DOHH2 (cell line): ENCODE measurements at regions not wholly inside any gene's neighbourhood (a gene's known extent, or its start where the extent isn't known, plus 50 kb on each side); places are given as distances from the start of the nearest gene placed in this dataset.

Experiments used
- H3F3A ChIP-seq: fragments of 200-600 bp; sonication (generic), shearing (Covaris generic); 2 replicates; pipeline ENCODE4 v1.6.0; 2016; ENCODE audit warnings: antibody characterized with exemption, mild to moderate bottlenecking; ENCODE audit not compliant: control insufficient read depth, insufficient read depth
- H3K27ac ChIP-seq: fragments of 200-600 bp; sonication (generic); 2 replicates; pipeline ENCODE4 v1.5.1; 2014; ENCODE audit warnings: low read depth, mild to moderate bottlenecking, low read length, moderate library complexity
- H3K27me3 ChIP-seq: fragments of 200-600 bp; sonication (generic); 2 replicates; pipeline ENCODE4 v1.6.1; 2014; ENCODE audit warnings: mild to moderate bottlenecking, low read length, mixed read lengths; ENCODE audit not compliant: control insufficient read depth
- H3K36me3 ChIP-seq: fragments of 200-600 bp; sonication (generic); 2 replicates; pipeline ENCODE4 v1.6.1; 2014; ENCODE audit warnings: mild to moderate bottlenecking, low read length, moderate library complexity, mixed read lengths; ENCODE audit not compliant: control insufficient read depth
- H3K4me1 ChIP-seq: fragments of 200-600 bp; sonication (generic); 2 replicates; pipeline ENCODE4 v1.6.1; 2014; ENCODE audit warnings: mild to moderate bottlenecking, low read length, mixed read lengths; ENCODE audit not compliant: control insufficient read depth
- H3K4me2 ChIP-seq: fragments of 200-600 bp; sonication (generic); 2 replicates; pipeline ENCODE4 v1.6.0; 2014; ENCODE audit warnings: mild to moderate bottlenecking, low read length, moderate library complexity
- H3K4me3 ChIP-seq: fragments of 200-600 bp; sonication (generic); 2 replicates; pipeline ENCODE4 v1.5.1; 2014; ENCODE audit warnings: mild to moderate bottlenecking, low read length, mixed read lengths
- H3K79me2 ChIP-seq: fragments of 200-600 bp; sonication (generic); 2 replicates; pipeline ENCODE4 v1.6.1; 2014; ENCODE audit warnings: mild to moderate bottlenecking, low read length, mixed read lengths; ENCODE audit not compliant: control insufficient read depth
- H3K9me2 ChIP-seq: fragments of 200-600 bp; sonication (generic); replicated peaks from 2 replicates; pipeline ENCODE4 v1.6.1; 2014; ENCODE audit warnings: mild to moderate bottlenecking, low read length, mixed read lengths; ENCODE audit not compliant: control insufficient read depth
- H3K9me3 ChIP-seq: fragments of 200-600 bp; sonication (generic); 2 replicates; pipeline ENCODE4 v1.6.1; 2014; ENCODE audit warnings: antibody characterized with exemption, low read length, mixed read lengths; ENCODE audit not compliant: control insufficient read depth, insufficient read depth
- H4K20me1 ChIP-seq: fragments of 200-600 bp; sonication (generic); 2 replicates; pipeline ENCODE4 v1.6.0; 2014; ENCODE audit warnings: low read depth, mild to moderate bottlenecking, antibody characterized with exemption, low read length, moderate library complexity; ENCODE audit not compliant: control insufficient read depth, insufficient read depth
- CTCF ChIP-seq: fragments of 200-600 bp; sonication (generic); IDR thresholded peaks from one replicate; pipeline ENCODE4 v1.5.1; 2014; ENCODE audit warnings: antibody characterized with exemption, mild to moderate bottlenecking, low read depth, low read length; ENCODE audit not compliant: poor library complexity, severe bottlenecking
- EZH2phosphoT487 ChIP-seq: fragments of 200-600 bp; sonication (generic); IDR thresholded peaks from 2 replicates; pipeline ENCODE4 v1.6.1; 2017; ENCODE audit warnings: borderline replicate concordance, mild to moderate bottlenecking, antibody characterized with exemption, low read length, moderate library complexity, mixed read lengths

- Histone ChIP-seq H4K20me1 (no peaks in the 10 kb centered on the region), H3K4me3 (no peak overlapping the region), H3K4me1 (no peaks in the 10 kb centered on the region), H3K36me3 (no peaks in the 10 kb centered on the region), H3K27ac (no peak overlapping the region), H3K4me2 (no peak overlapping the region), H3K9me3 (no peaks in the 10 kb centered on the region), H3K9me2 (no peaks in the 10 kb centered on the region), H3K79me2 (no peaks in the 10 kb centered on the region), H3K27me3 (no peaks in the 10 kb centered on the region), H3F3A (no peaks in the 10 kb centered on the region)
- TF ChIP-seq CTCF (no peak), EZH2phosphoT487 (no peak)
These were observed 464.8 kb downstream of the BTG1 start for GRCh38 chr12:91680864-91681263.

GRCh38 chr12:91677556-91677955, 468.1 kb downstream of the BTG1 start:
- Histone ChIP-seq H3K4me1 (no peaks in the 10 kb centered on the region), H3K79me2 (no peaks in the 10 kb centered on the region), H3K27me3 (no peaks in the 10 kb centered on the region), H3F3A (no peaks in the 10 kb centered on the region), H3K9me3 (no peaks in the 10 kb centered on the region), H3K9me2 (no peaks in the 10 kb centered on the region), H3K4me3 (no peak overlapping the region), H4K20me1 (no peaks in the 10 kb centered on the region), H3K36me3 (no peaks in the 10 kb centered on the region), H3K27ac (no peak overlapping the region), H3K4me2 (no peak overlapping the region)
- TF ChIP-seq EZH2phosphoT487 (no peak), CTCF (no peak)

GRCh38 chr12:91675401-91675800, 470.2 kb downstream of the BTG1 start:
- TF ChIP-seq EZH2phosphoT487, result no peak
- no peak for TF ChIP-seq CTCF
- no peaks in the 10 kb centered on the region for H3F3A ChIP-seq
- H3K9me2 ChIP-seq, result no peaks in the 10 kb centered on the region
- H3K9me3 ChIP-seq, result no peaks in the 10 kb centered on the region
- H3K4me3 ChIP-seq, result no peak overlapping the region
- no peaks in the 10 kb centered on the region for H4K20me1 ChIP-seq
- H3K27ac ChIP-seq, result no peak overlapping the region
- H3K4me2 ChIP-seq, result no peak overlapping the region
- H3K4me1 ChIP-seq, result no peaks in the 10 kb centered on the region
- H3K36me3 ChIP-seq, result no peaks in the 10 kb centered on the region
- H3K79me2 ChIP-seq, result no peaks in the 10 kb centered on the region
- no peaks in the 10 kb centered on the region for H3K27me3 ChIP-seq

GRCh38 chr12:91672130-91672529, 473.5 kb downstream of the BTG1 start:
- Histone ChIP-seq H3K27ac (no peak overlapping the region), H3F3A (no peaks in the 10 kb centered on the region), H3K4me2 (no peak overlapping the region), H3K9me3 (no peaks in the 10 kb centered on the region), H4K20me1 (no peaks in the 10 kb centered on the region), H3K9me2 (no peaks in the 10 kb centered on the region), H3K4me3 (no peak overlapping the region), H3K79me2 (no peaks in the 10 kb centered on the region), H3K4me1 (no peaks in the 10 kb centered on the region), H3K36me3 (no peaks in the 10 kb centered on the region), H3K27me3 (no peaks in the 10 kb centered on the region)
- no peak for TF ChIP-seq CTCF
- no peak for TF ChIP-seq EZH2phosphoT487
